Tibial nerve (tissue), 3 donors: ENCODE measurements at regions not wholly inside any gene's neighbourhood (a gene's known extent, or its start where the extent isn't known, plus 50 kb on each side); places are given as distances from the start of the nearest gene placed in this dataset.

Experiments used
- CTCF ChIP-seq, 5 experiments: fragments of 200-600 bp in 3 of 5; fragments of 450-650 bp in 2 of 5; sonication (generic) in 3 of 5; IDR thresholded peaks; one replicate each; pipeline ENCODE4 v1.5.1; 2016 to 2019; ENCODE audit warnings: antibody characterized with exemption in 5 of 5, mild to moderate bottlenecking in 3 of 5, moderate library complexity in 2 of 5
- POLR2A ChIP-seq, 2 donors: fragments of 450-650 bp; IDR thresholded peaks; one replicate each; pipeline ENCODE4 v1.6.1; 2017; ENCODE audit warnings: antibody characterized with exemption in 2 of 2, mild to moderate bottlenecking in 2 of 2, moderate library complexity in 2 of 2

- no peak for TF ChIP-seq CTCF (IDR thresholded peaks at IDR 0.05)
- TF ChIP-seq POLR2A (IDR thresholded peaks at IDR 0.05) = no peak
Observed at GRCh38 chr2:49737606-49738005, 583.3 kb upstream of the FSHR start.
